ENCODE measurements at regions not wholly inside any gene's neighbourhood (a gene's known extent, or its start where the extent isn't known, plus 50 kb on each side); places are given as distances from the start of the nearest gene placed in this dataset.

GRCh38 chr5:144844086-144844485, 673.4 kb downstream of the KCTD16 start:
- no peak overlapping the region for H3K27ac ChIP-seq (ENCODE audit: low read depth, low read length)
- no peak overlapping the region for H3K9ac ChIP-seq (ENCODE audit: low read length in 5 of 5)
- no peaks in the 10 kb centered on the region for H3K36me3 ChIP-seq (ENCODE audit: control insufficient read depth in 5 of 5, insufficient read depth in 5 of 5, low read length in 5 of 5)
- no peak overlapping the region for H3K4me3 ChIP-seq (ENCODE audit: low read depth in 1 of 5, low read length in 5 of 5)
- H3K9me3 ChIP-seq (ENCODE audit: control insufficient read depth in 5 of 5, low read length in 5 of 5) = peaks cover 0 to 4% (median 0%) of the 10 kb centered on the region in 5 donors
- no peaks in the 10 kb centered on the region for H3K4me1 ChIP-seq (ENCODE audit: control insufficient read depth in 5 of 5, insufficient read depth in 5 of 5, low read length in 5 of 5)
- H3K27me3 ChIP-seq (ENCODE audit: control insufficient read depth in 5 of 5, insufficient read depth in 4 of 5, low read length in 5 of 5) = no peaks in the 10 kb centered on the region

- no peaks in the 10 kb centered on the region for H3K36me3 ChIP-seq (ENCODE audit: control insufficient read depth in 5 of 5, insufficient read depth in 5 of 5, low read length in 5 of 5)
- H3K9me3 ChIP-seq (ENCODE audit: control insufficient read depth in 5 of 5, low read length in 5 of 5) = peaks cover 0 to 2% (median 0%) of the 10 kb centered on the region in 5 donors
- H3K4me1 ChIP-seq (ENCODE audit: control insufficient read depth in 5 of 5, insufficient read depth in 5 of 5, low read length in 5 of 5) = peaks cover 0 to 12% (median 0%) of the 10 kb centered on the region in 5 donors
- H3K27me3 ChIP-seq (ENCODE audit: control insufficient read depth in 5 of 5, insufficient read depth in 4 of 5, low read length in 5 of 5) = no peaks in the 10 kb centered on the region
- H3K9ac ChIP-seq (ENCODE audit: low read length in 5 of 5) = no peak overlapping the region
- H3K4me3 ChIP-seq (ENCODE audit: low read depth in 1 of 5, low read length in 5 of 5) = no peak overlapping the region
- no peak overlapping the region for H3K27ac ChIP-seq (ENCODE audit: low read depth, low read length)
Observed at GRCh38 chr5:144832416-144832815, 661.7 kb downstream of the KCTD16 start.

GRCh38 chr5:144831650-144832049, 661.0 kb downstream of the KCTD16 start:
- H3K9me3 ChIP-seq (ENCODE audit: control insufficient read depth in 5 of 5, low read length in 5 of 5) = peaks cover 0 to 2% (median 0%) of the 10 kb centered on the region in 5 donors
- no peak overlapping the region for H3K27ac ChIP-seq (ENCODE audit: low read depth, low read length)
- H3K27me3 ChIP-seq (ENCODE audit: control insufficient read depth in 5 of 5, insufficient read depth in 4 of 5, low read length in 5 of 5) = no peaks in the 10 kb centered on the region
- H3K36me3 ChIP-seq (ENCODE audit: control insufficient read depth in 5 of 5, insufficient read depth in 5 of 5, low read length in 5 of 5) = no peaks in the 10 kb centered on the region
- no peak overlapping the region for H3K9ac ChIP-seq (ENCODE audit: low read length in 5 of 5)
- H3K4me3 ChIP-seq (ENCODE audit: low read depth in 1 of 5, low read length in 5 of 5) = no peak overlapping the region
- H3K4me1 ChIP-seq (ENCODE audit: control insufficient read depth in 5 of 5, insufficient read depth in 5 of 5, low read length in 5 of 5) = peaks cover 0 to 7% (median 0%) of the 10 kb centered on the region in 5 donors

- no peak overlapping the region for H3K9ac ChIP-seq (ENCODE audit: low read length in 5 of 5)
- H3K9me3 ChIP-seq (ENCODE audit: control insufficient read depth in 5 of 5, low read length in 5 of 5) = no peaks in the 10 kb centered on the region
- no peak overlapping the region for H3K4me3 ChIP-seq (ENCODE audit: low read depth in 1 of 5, low read length in 5 of 5)
- no peaks in the 10 kb centered on the region for H3K4me1 ChIP-seq (ENCODE audit: control insufficient read depth in 5 of 5, insufficient read depth in 5 of 5, low read length in 5 of 5)
- no peaks in the 10 kb centered on the region for H3K36me3 ChIP-seq (ENCODE audit: control insufficient read depth in 5 of 5, insufficient read depth in 5 of 5, low read length in 5 of 5)
- H3K27ac ChIP-seq (ENCODE audit: low read depth, low read length) = no peak overlapping the region
- no peaks in the 10 kb centered on the region for H3K27me3 ChIP-seq (ENCODE audit: control insufficient read depth in 5 of 5, insufficient read depth in 4 of 5, low read length in 5 of 5)
Observed at GRCh38 chr5:144822503-144822902, 651.8 kb downstream of the KCTD16 start.

GRCh38 chr5:144820278-144820677, 649.6 kb downstream of the KCTD16 start:
- H3K4me1 ChIP-seq (ENCODE audit: control insufficient read depth in 5 of 5, insufficient read depth in 5 of 5, low read length in 5 of 5) = no peaks in the 10 kb centered on the region
- no peak overlapping the region for H3K4me3 ChIP-seq (ENCODE audit: low read depth in 1 of 5, low read length in 5 of 5)
- H3K27ac ChIP-seq (ENCODE audit: low read depth, low read length) = no peak overlapping the region

GRCh38 chr5:144815131-144815530, 644.5 kb downstream of the KCTD16 start:
- H3K9ac ChIP-seq (ENCODE audit: low read length in 5 of 5) = no peak overlapping the region
- H3K4me3 ChIP-seq (ENCODE audit: low read depth in 1 of 5, low read length in 5 of 5) = no peak overlapping the region
- peaks cover 0 to 3% (median 0%) of the 10 kb centered on the region in 5 donors for H3K9me3 ChIP-seq (ENCODE audit: control insufficient read depth in 5 of 5, low read length in 5 of 5)
- no peaks in the 10 kb centered on the region for H3K36me3 ChIP-seq (ENCODE audit: control insufficient read depth in 5 of 5, insufficient read depth in 5 of 5, low read length in 5 of 5)
- no peak overlapping the region for H3K27ac ChIP-seq (ENCODE audit: low read depth, low read length)
- peaks cover 0 to 11% (median 8%) of the 10 kb centered on the region in 5 donors for H3K4me1 ChIP-seq (ENCODE audit: control insufficient read depth in 5 of 5, insufficient read depth in 5 of 5, low read length in 5 of 5)
- no peaks in the 10 kb centered on the region for H3K27me3 ChIP-seq (ENCODE audit: control insufficient read depth in 5 of 5, insufficient read depth in 4 of 5, low read length in 5 of 5)

More at GRCh38 chr5:144820278-144820677, 649.6 kb downstream of the KCTD16 start:
- Histone ChIP-seq H3K27me3 (ENCODE audit: control insufficient read depth in 5 of 5, insufficient read depth in 4 of 5, low read length in 5 of 5) (no peaks in the 10 kb centered on the region), H3K9me3 (ENCODE audit: control insufficient read depth in 5 of 5, low read length in 5 of 5) (no peaks in the 10 kb centered on the region), H3K36me3 (ENCODE audit: control insufficient read depth in 5 of 5, insufficient read depth in 5 of 5, low read length in 5 of 5) (no peaks in the 10 kb centered on the region), H3K9ac (ENCODE audit: low read length in 5 of 5) (no peak overlapping the region)

- Histone ChIP-seq H3K27ac (ENCODE audit: low read depth, low read length) (peak overlapping the region; percentile 12), H3K9ac (ENCODE audit: low read length in 5 of 5) (no peak overlapping the region), H3K9me3 (ENCODE audit: control insufficient read depth in 5 of 5, low read length in 5 of 5) (peaks cover 0 to 3% (median 0%) of the 10 kb centered on the region in 5 donors), H3K27me3 (ENCODE audit: control insufficient read depth in 5 of 5, insufficient read depth in 4 of 5, low read length in 5 of 5) (no peaks in the 10 kb centered on the region), H3K4me3 (ENCODE audit: low read depth in 1 of 5, low read length in 5 of 5) (no peak overlapping the region), H3K4me1 (ENCODE audit: control insufficient read depth in 5 of 5, insufficient read depth in 5 of 5, low read length in 5 of 5) (peaks cover 0 to 11% (median 8%) of the 10 kb centered on the region in 5 donors), H3K36me3 (ENCODE audit: control insufficient read depth in 5 of 5, insufficient read depth in 5 of 5, low read length in 5 of 5) (no peaks in the 10 kb centered on the region)
Observed at GRCh38 chr5:144812763-144813162, 642.1 kb downstream of the KCTD16 start.

GRCh38 chr5:144800169-144800568, 629.5 kb downstream of the KCTD16 start:
- Histone ChIP-seq H3K4me3 (ENCODE audit: low read depth in 1 of 5, low read length in 5 of 5) (no peak overlapping the region), H3K27ac (ENCODE audit: low read depth, low read length) (no peak overlapping the region), H3K36me3 (ENCODE audit: control insufficient read depth in 5 of 5, insufficient read depth in 5 of 5, low read length in 5 of 5) (no peaks in the 10 kb centered on the region), H3K4me1 (ENCODE audit: control insufficient read depth in 5 of 5, insufficient read depth in 5 of 5, low read length in 5 of 5) (peaks cover 2 to 5% (median 3%) of the 10 kb centered on the region in 5 donors), H3K9ac (ENCODE audit: low read length in 5 of 5) (no peak overlapping the region), H3K27me3 (ENCODE audit: control insufficient read depth in 5 of 5, insufficient read depth in 4 of 5, low read length in 5 of 5) (no peaks in the 10 kb centered on the region), H3K9me3 (ENCODE audit: control insufficient read depth in 5 of 5, low read length in 5 of 5) (no peaks in the 10 kb centered on the region)

- no peak overlapping the region for H3K9ac ChIP-seq (ENCODE audit: low read length in 5 of 5)
- H3K27me3 ChIP-seq (ENCODE audit: control insufficient read depth in 5 of 5, insufficient read depth in 4 of 5, low read length in 5 of 5) = no peaks in the 10 kb centered on the region
- H3K9me3 ChIP-seq (ENCODE audit: control insufficient read depth in 5 of 5, low read length in 5 of 5) = no peaks in the 10 kb centered on the region
- H3K36me3 ChIP-seq (ENCODE audit: control insufficient read depth in 5 of 5, insufficient read depth in 5 of 5, low read length in 5 of 5) = no peaks in the 10 kb centered on the region
- H3K27ac ChIP-seq (ENCODE audit: low read depth, low read length) = no peak overlapping the region
- H3K4me1 ChIP-seq (ENCODE audit: control insufficient read depth in 5 of 5, insufficient read depth in 5 of 5, low read length in 5 of 5) = peaks cover 2 to 11% (median 6%) of the 10 kb centered on the region in 5 donors
- H3K4me3 ChIP-seq (ENCODE audit: low read depth in 1 of 5, low read length in 5 of 5) = no peak overlapping the region
Observed at GRCh38 chr5:144798595-144798994, 627.9 kb downstream of the KCTD16 start.

- H3K27ac ChIP-seq (ENCODE audit: low read depth, low read length) = no peak overlapping the region
- no peaks in the 10 kb centered on the region for H3K36me3 ChIP-seq (ENCODE audit: control insufficient read depth in 5 of 5, insufficient read depth in 5 of 5, low read length in 5 of 5)
- H3K4me1 ChIP-seq (ENCODE audit: control insufficient read depth in 5 of 5, insufficient read depth in 5 of 5, low read length in 5 of 5) = peaks cover 2 to 11% (median 6%) of the 10 kb centered on the region in 5 donors
- peaks cover 0 to 8% (median 0%) of the 10 kb centered on the region in 5 donors for H3K9me3 ChIP-seq (ENCODE audit: control insufficient read depth in 5 of 5, low read length in 5 of 5)
- H3K9ac ChIP-seq (ENCODE audit: low read length in 5 of 5) = no peak overlapping the region
- no peak overlapping the region for H3K4me3 ChIP-seq (ENCODE audit: low read depth in 1 of 5, low read length in 5 of 5)
- H3K27me3 ChIP-seq (ENCODE audit: control insufficient read depth in 5 of 5, insufficient read depth in 4 of 5, low read length in 5 of 5) = no peaks in the 10 kb centered on the region
Observed at GRCh38 chr5:144794922-144795321, 624.2 kb downstream of the KCTD16 start.
